T-helper 17 cell (primary cell): ENCODE measurements at regions not wholly inside any gene's neighbourhood (a gene's known extent, or its start where the extent isn't known, plus 50 kb on each side); places are given as distances from the start of the nearest gene placed in this dataset.

Experiments used
- ATAC-seq: fragments of 150-1000 bp; cut with Tn5 transposase; 2 replicates; pipeline ENCODE4 v1.10.0; 2021; ENCODE audit warnings: mild to moderate bottlenecking, moderate library complexity
- DNase-seq, 3 donors: peaks; one replicate each; pipeline versions ENCODE4 v3.0.0 to v3.0.0-alpha.2; 2020 to 2021
- H3K9me3 ChIP-seq: one replicate; pipeline ENCODE4 v1.7.0; 2013; ENCODE audit warnings: low read length, mild to moderate bottlenecking; ENCODE audit not compliant: control insufficient read depth, poor library complexity, severe bottlenecking
- H3K27ac Mint-ChIP-seq: one replicate; pipeline ENCODE4 v1.8.0; 2022; ENCODE audit warnings: mild to moderate bottlenecking, moderate library complexity, mixed read lengths
- H3K27me3 Mint-ChIP-seq: one replicate; pipeline ENCODE4 v1.8.0; 2022; ENCODE audit warnings: mixed read lengths
- H3K36me3 Mint-ChIP-seq: one replicate; pipeline ENCODE4 v1.8.0; 2022; ENCODE audit warnings: low read depth, mixed read lengths
- H3K4me1 Mint-ChIP-seq: one replicate; pipeline ENCODE4 v1.8.0; 2022; ENCODE audit warnings: mild to moderate bottlenecking, mixed read lengths
- H3K4me3 Mint-ChIP-seq: one replicate; pipeline ENCODE4 v1.8.0; 2022; ENCODE audit warnings: mild to moderate bottlenecking, moderate library complexity, mixed read lengths

- DNase-seq (no peak), ATAC-seq (no peak)
- no peaks in the 10 kb centered on the region for H3K9me3 ChIP-seq
- H3K36me3 Mint-ChIP-seq, result no peaks in the 10 kb centered on the region
- H3K4me3 Mint-ChIP-seq, result no peak overlapping the region
- H3K4me1 Mint-ChIP-seq, result no peaks in the 10 kb centered on the region
- peaks cover 28% of the 10 kb centered on the region for H3K27me3 Mint-ChIP-seq
- H3K27ac Mint-ChIP-seq, result no peak overlapping the region
These were observed 179.3 kb upstream of the NEBL start for GRCh38 chr10:21076381-21076780.

GRCh38 chr10:21075880-21076279 lies 178.8 kb upstream of the NEBL start:
- ATAC-seq, result no peak

GRCh38 chr10:21071001-21071673 lies 174.0 kb upstream of the NEBL start:
- ATAC-seq, result no peak
- H3K9me3 ChIP-seq, result no peaks in the 10 kb centered on the region
- Mint-ChIP-seq H3K36me3 (no peaks in the 10 kb centered on the region), H3K4me1 (no peaks in the 10 kb centered on the region), H3K27me3 (peaks cover 28% of the 10 kb centered on the region), H3K27ac (no peak overlapping the region), H3K4me3 (no peak overlapping the region)
- no peak for DNase-seq

More at GRCh38 chr10:21075880-21076279, 178.8 kb upstream of the NEBL start:
- Mint-ChIP-seq H3K4me3 (no peak overlapping the region), H3K36me3 (no peaks in the 10 kb centered on the region), H3K4me1 (no peaks in the 10 kb centered on the region), H3K27ac (no peak overlapping the region), H3K27me3 (peaks cover 28% of the 10 kb centered on the region)
- H3K9me3 ChIP-seq, result no peaks in the 10 kb centered on the region
- no peak for DNase-seq

- H3K4me1 Mint-ChIP-seq, result no peaks in the 10 kb centered on the region
- DNase-seq (no peak), ATAC-seq (no peak)
- H3K27me3 Mint-ChIP-seq, result peaks cover 22% of the 10 kb centered on the region
- H3K4me3 Mint-ChIP-seq, result no peak overlapping the region
- H3K27ac Mint-ChIP-seq, result no peak overlapping the region
- no peaks in the 10 kb centered on the region for H3K9me3 ChIP-seq
- no peaks in the 10 kb centered on the region for H3K36me3 Mint-ChIP-seq
These were observed 173.0 kb upstream of the NEBL start for GRCh38 chr10:21069929-21070700.

- Mint-ChIP-seq H3K4me3 (no peak overlapping the region), H3K27me3 (peaks cover 27% of the 10 kb centered on the region), H3K27ac (no peak overlapping the region), H3K36me3 (no peaks in the 10 kb centered on the region), H3K4me1 (no peaks in the 10 kb centered on the region)
- DNase-seq (no peak), ATAC-seq (no peak)
- no peaks in the 10 kb centered on the region for H3K9me3 ChIP-seq
These were observed 172.2 kb upstream of the NEBL start for GRCh38 chr10:21069278-21069677.

GRCh38 chr10:21068026-21068656 lies 171.0 kb upstream of the NEBL start:
- ATAC-seq, result no peak
- H3K27ac Mint-ChIP-seq, result no peak overlapping the region
- H3K36me3 Mint-ChIP-seq, result no peaks in the 10 kb centered on the region
- peaks cover 27% of the 10 kb centered on the region for H3K27me3 Mint-ChIP-seq
- H3K4me3 Mint-ChIP-seq, result no peak overlapping the region
- H3K9me3 ChIP-seq, result no peaks in the 10 kb centered on the region
- no peak for DNase-seq
- no peaks in the 10 kb centered on the region for H3K4me1 Mint-ChIP-seq

- no peak for DNase-seq
- no peaks in the 10 kb centered on the region for H3K4me1 Mint-ChIP-seq
- H3K9me3 ChIP-seq, result no peaks in the 10 kb centered on the region
- no peak for ATAC-seq
- H3K36me3 Mint-ChIP-seq, result no peaks in the 10 kb centered on the region
- no peak overlapping the region for H3K27ac Mint-ChIP-seq
- H3K27me3 Mint-ChIP-seq, result peaks cover 18% of the 10 kb centered on the region
- H3K4me3 Mint-ChIP-seq, result no peak overlapping the region
These were observed 168.6 kb upstream of the NEBL start for GRCh38 chr10:21065621-21066248.

- Mint-ChIP-seq H3K27me3 (peaks cover 6% of the 10 kb centered on the region), H3K4me3 (no peak overlapping the region), H3K4me1 (no peaks in the 10 kb centered on the region), H3K27ac (no peak overlapping the region), H3K36me3 (no peaks in the 10 kb centered on the region)
- no peaks in the 10 kb centered on the region for H3K9me3 ChIP-seq
- DNase-seq (no peak), ATAC-seq (no peak)
These were observed 164.9 kb upstream of the NEBL start for GRCh38 chr10:21061982-21062381.

GRCh38 chr10:21061184-21061583 lies 164.1 kb upstream of the NEBL start:
- Mint-ChIP-seq H3K4me3 (no peak overlapping the region), H3K4me1 (no peaks in the 10 kb centered on the region), H3K27me3 (peaks cover 6% of the 10 kb centered on the region), H3K27ac (no peak overlapping the region), H3K36me3 (no peaks in the 10 kb centered on the region)
- DNase-seq (no peak), ATAC-seq (no peak)
- H3K9me3 ChIP-seq, result no peaks in the 10 kb centered on the region

GRCh38 chr10:21060626-21061025 lies 163.5 kb upstream of the NEBL start:
- H3K27ac Mint-ChIP-seq, result no peak overlapping the region
- H3K9me3 ChIP-seq, result no peaks in the 10 kb centered on the region
- H3K27me3 Mint-ChIP-seq, result peaks cover 6% of the 10 kb centered on the region
- H3K4me3 Mint-ChIP-seq, result no peak overlapping the region
- ATAC-seq, result no peak
- H3K4me1 Mint-ChIP-seq, result no peaks in the 10 kb centered on the region
- DNase-seq, result no peak
- no peaks in the 10 kb centered on the region for H3K36me3 Mint-ChIP-seq

- Mint-ChIP-seq H3K4me1 (no peaks in the 10 kb centered on the region), H3K4me3 (no peak overlapping the region), H3K27me3 (no peaks in the 10 kb centered on the region), H3K36me3 (no peaks in the 10 kb centered on the region), H3K27ac (no peak overlapping the region)
- H3K9me3 ChIP-seq, result no peaks in the 10 kb centered on the region
- DNase-seq, result no peak
- ATAC-seq, result no peak
These were observed 160.9 kb upstream of the NEBL start for GRCh38 chr10:21057989-21058388.

- no peaks in the 10 kb centered on the region for H3K9me3 ChIP-seq
- no peak for DNase-seq
- Mint-ChIP-seq H3K36me3 (no peaks in the 10 kb centered on the region), H3K4me3 (no peak overlapping the region), H3K4me1 (no peaks in the 10 kb centered on the region), H3K27ac (no peak overlapping the region), H3K27me3 (no peaks in the 10 kb centered on the region)
- ATAC-seq, result no peak
These were observed 160.3 kb upstream of the NEBL start for GRCh38 chr10:21057436-21057835.

- Mint-ChIP-seq H3K27me3 (no peaks in the 10 kb centered on the region), H3K27ac (no peak overlapping the region), H3K36me3 (no peaks in the 10 kb centered on the region), H3K4me1 (no peaks in the 10 kb centered on the region), H3K4me3 (no peak overlapping the region)
- ATAC-seq (no peak), DNase-seq (no peak)
- H3K9me3 ChIP-seq, result no peaks in the 10 kb centered on the region
These were observed 159.3 kb upstream of the NEBL start for GRCh38 chr10:21056461-21056860.
